ENCODE measurements at regions not wholly inside any gene's neighbourhood (a gene's known extent, or its start where the extent isn't known, plus 50 kb on each side); places are given as distances from the start of the nearest gene placed in this dataset.

DNA sequence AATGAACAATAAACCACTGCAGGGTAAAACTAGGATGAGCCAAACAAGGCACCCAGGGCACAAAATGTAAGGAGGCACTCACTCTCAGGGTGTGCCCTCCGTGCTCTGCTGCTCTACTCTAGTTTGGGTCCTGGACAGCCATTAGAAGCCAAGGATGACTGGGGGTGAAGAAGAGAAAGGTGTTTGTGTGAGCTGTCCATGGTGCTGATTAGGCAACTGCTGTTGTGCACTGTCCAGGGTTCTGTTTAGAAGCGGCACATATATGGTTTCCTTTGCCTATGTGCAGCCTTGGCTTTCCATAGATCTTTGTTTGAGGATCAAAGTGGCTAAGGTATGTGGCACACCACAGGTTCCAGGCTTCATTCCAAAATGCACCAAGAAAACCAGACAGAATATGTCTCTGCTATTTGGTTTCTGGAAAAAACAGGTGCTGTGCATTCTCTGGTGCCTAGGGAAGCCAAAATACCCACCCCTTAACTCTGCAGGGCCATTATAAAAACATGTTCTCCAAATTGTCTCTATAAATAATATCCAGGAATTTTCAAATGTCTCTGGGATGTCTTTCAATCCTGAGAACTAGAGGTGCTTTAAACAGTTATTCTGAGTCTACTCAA, 123.5 kb downstream of the CBLN1 start:
- H2AFZ ChIP-seq (ENCODE audit: low read length) = no peak overlapping the region
- H3K4me3 ChIP-seq (ENCODE audit: insufficient read depth, low read length) = no peak overlapping the region
- no peaks in the 10 kb centered on the region for H3K4me1 ChIP-seq (ENCODE audit: insufficient read depth, low read length)
- no peak for DNase-seq (ENCODE audit: insufficient read length, low spot score, missing footprints)
- no peak overlapping the region for H3K4me2 ChIP-seq (ENCODE audit: insufficient read depth, low read length)
- TF ChIP-seq, protein P1, sequence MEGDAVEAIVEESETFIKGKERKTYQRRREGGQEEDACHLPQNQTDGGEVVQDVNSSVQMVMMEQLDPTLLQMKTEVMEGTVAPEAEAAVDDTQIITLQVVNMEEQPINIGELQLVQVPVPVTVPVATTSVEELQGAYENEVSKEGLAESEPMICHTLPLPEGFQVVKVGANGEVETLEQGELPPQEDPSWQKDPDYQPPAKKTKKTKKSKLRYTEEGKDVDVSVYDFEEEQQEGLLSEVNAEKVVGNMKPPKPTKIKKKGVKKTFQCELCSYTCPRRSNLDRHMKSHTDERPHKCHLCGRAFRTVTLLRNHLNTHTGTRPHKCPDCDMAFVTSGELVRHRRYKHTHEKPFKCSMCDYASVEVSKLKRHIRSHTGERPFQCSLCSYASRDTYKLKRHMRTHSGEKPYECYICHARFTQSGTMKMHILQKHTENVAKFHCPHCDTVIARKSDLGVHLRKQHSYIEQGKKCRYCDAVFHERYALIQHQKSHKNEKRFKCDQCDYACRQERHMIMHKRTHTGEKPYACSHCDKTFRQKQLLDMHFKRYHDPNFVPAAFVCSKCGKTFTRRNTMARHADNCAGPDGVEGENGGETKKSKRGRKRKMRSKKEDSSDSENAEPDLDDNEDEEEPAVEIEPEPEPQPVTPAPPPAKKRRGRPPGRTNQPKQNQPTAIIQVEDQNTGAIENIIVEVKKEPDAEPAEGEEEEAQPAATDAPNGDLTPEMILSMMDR (IDR thresholded peaks at IDR 0.05; ENCODE audit: extremely low read depth, low read depth, low read length) = no peak
- H3K9me3 ChIP-seq (ENCODE audit: low read depth, low read length) = peaks cover 2% of the 10 kb centered on the region
- no peaks in the 10 kb centered on the region for H3K36me3 ChIP-seq (ENCODE audit: insufficient read depth, low read length)
- H3K27ac ChIP-seq (ENCODE audit: low read depth, low read length) = no peak overlapping the region
- no peaks in the 10 kb centered on the region for H3K27me3 ChIP-seq (ENCODE audit: insufficient read depth, low read length)
- no peaks in the 10 kb centered on the region for H4K20me1 ChIP-seq (ENCODE audit: insufficient read depth, low read length)
- no peaks in the 10 kb centered on the region for H3K79me2 ChIP-seq (ENCODE audit: insufficient read depth, low read length)

DNA sequence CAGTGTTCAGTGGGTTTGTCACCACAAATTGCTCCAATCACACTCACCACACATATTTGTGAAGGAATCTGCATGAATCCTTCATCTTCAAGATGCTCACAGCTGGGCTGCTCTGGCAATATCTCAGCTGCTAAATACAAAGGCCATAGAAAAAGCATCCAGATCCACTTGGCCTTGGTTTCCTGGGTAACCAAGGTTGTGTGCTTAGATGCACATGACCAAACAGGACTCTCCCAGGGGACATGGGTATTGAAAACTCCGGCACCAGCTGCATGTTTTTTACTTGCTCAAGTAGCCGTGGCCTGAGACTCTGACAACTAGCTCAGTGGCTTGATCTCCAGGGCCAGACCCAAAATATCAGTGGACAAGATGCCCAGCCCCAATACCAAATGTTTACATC, 131.3 kb downstream of the CBLN1 start:
- Histone ChIP-seq H3K79me2 (ENCODE audit: insufficient read depth, low read length) (no peaks in the 10 kb centered on the region), H3K9me3 (ENCODE audit: low read depth, low read length) (no peaks in the 10 kb centered on the region), H3K27me3 (ENCODE audit: insufficient read depth, low read length) (no peaks in the 10 kb centered on the region), H3K4me3 (ENCODE audit: insufficient read depth, low read length) (no peak overlapping the region), H4K20me1 (ENCODE audit: insufficient read depth, low read length) (no peaks in the 10 kb centered on the region), H3K4me1 (ENCODE audit: insufficient read depth, low read length) (no peaks in the 10 kb centered on the region), H3K36me3 (ENCODE audit: insufficient read depth, low read length) (no peaks in the 10 kb centered on the region), H3K4me2 (ENCODE audit: insufficient read depth, low read length) (no peak overlapping the region), H3K27ac (ENCODE audit: low read depth, low read length) (no peak overlapping the region), H2AFZ (ENCODE audit: low read length) (no peak overlapping the region)
- no peak for DNase-seq (ENCODE audit: insufficient read length, low spot score, missing footprints)
- TF ChIP-seq, protein P1 (IDR thresholded peaks at IDR 0.05; ENCODE audit: extremely low read depth, low read depth, low read length) = no peak

DNA sequence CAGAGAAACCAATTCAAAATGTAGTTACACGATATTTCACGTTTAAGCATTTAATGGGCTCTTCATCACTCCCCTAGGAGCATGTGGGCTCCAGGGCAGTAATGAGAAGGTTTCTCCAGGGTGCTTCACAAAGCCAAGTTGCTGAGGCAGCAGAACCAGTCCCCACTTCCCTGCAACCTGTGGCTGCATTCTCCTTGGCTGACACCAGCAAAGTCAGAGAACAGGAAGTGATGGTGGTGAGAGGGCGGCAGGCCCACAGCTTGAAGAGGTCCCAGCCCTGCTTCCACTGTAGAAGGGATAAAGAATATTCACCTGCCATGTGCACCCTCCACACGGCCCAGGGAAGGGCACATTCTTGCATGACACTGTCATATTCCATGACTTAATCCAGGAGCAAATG, 133.2 kb downstream of the CBLN1 start:
- Histone ChIP-seq H3K4me1 (ENCODE audit: insufficient read depth, low read length) (no peaks in the 10 kb centered on the region), H3K79me2 (ENCODE audit: insufficient read depth, low read length) (no peaks in the 10 kb centered on the region), H2AFZ (ENCODE audit: low read length) (no peak overlapping the region), H3K9me3 (ENCODE audit: low read depth, low read length) (no peaks in the 10 kb centered on the region), H3K27me3 (ENCODE audit: insufficient read depth, low read length) (no peaks in the 10 kb centered on the region), H3K4me3 (ENCODE audit: insufficient read depth, low read length) (no peak overlapping the region), H3K36me3 (ENCODE audit: insufficient read depth, low read length) (no peaks in the 10 kb centered on the region), H3K27ac (ENCODE audit: low read depth, low read length) (no peak overlapping the region), H3K4me2 (ENCODE audit: insufficient read depth, low read length) (no peak overlapping the region), H4K20me1 (ENCODE audit: insufficient read depth, low read length) (no peaks in the 10 kb centered on the region)
- TF ChIP-seq, protein P1 (IDR thresholded peaks at IDR 0.05; ENCODE audit: extremely low read depth, low read depth, low read length) = no peak
- no peak for DNase-seq (ENCODE audit: insufficient read length, low spot score, missing footprints)

DNA sequence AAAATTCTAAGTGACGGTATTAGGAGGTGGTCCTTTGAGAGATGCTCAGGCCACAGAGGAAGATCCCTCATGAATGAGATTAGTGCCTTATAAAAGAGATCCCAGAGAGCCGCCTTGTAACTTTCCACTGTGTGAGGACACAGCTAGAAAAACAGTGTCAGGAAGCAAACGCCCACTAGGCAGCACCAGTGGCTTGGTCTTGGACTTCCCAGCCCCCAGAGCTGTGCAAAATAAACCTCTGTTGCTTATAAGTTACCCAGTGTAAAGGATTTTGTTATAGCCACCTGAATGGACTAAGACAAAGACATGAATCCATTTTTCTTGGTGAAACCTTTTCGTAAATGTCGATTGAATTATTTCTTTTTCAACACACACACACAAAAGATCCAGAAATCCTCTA, 141.0 kb downstream of the CBLN1 start:
- Histone ChIP-seq H4K20me1 (ENCODE audit: insufficient read depth, low read length) (no peaks in the 10 kb centered on the region), H3K9me3 (ENCODE audit: low read depth, low read length) (no peaks in the 10 kb centered on the region)
- TF ChIP-seq, protein P1 (IDR thresholded peaks at IDR 0.05; ENCODE audit: extremely low read depth, low read depth, low read length) = no peak

More for the DNA sequence above, 141.0 kb downstream of the CBLN1 start:
- H3K79me2 ChIP-seq (ENCODE audit: insufficient read depth, low read length) = no peaks in the 10 kb centered on the region
- H3K27ac ChIP-seq (ENCODE audit: low read depth, low read length) = no peak overlapping the region
- no peaks in the 10 kb centered on the region for H3K36me3 ChIP-seq (ENCODE audit: insufficient read depth, low read length)
- H3K27me3 ChIP-seq (ENCODE audit: insufficient read depth, low read length) = no peaks in the 10 kb centered on the region
- no peak overlapping the region for H2AFZ ChIP-seq (ENCODE audit: low read length)
- no peak for DNase-seq (ENCODE audit: insufficient read length, low spot score, missing footprints)
- H3K4me2 ChIP-seq (ENCODE audit: insufficient read depth, low read length) = no peak overlapping the region
- no peak overlapping the region for H3K4me3 ChIP-seq (ENCODE audit: insufficient read depth, low read length)
- no peaks in the 10 kb centered on the region for H3K4me1 ChIP-seq (ENCODE audit: insufficient read depth, low read length)
